ENCODE measurements at regions not wholly inside any gene's neighbourhood (a gene's known extent, or its start where the extent isn't known, plus 50 kb on each side); places are given as distances from the start of the nearest gene placed in this dataset.

GRCh38 chr2:234191819-234192407 lies 141.4 kb downstream of the SPP2 start:
- Histone ChIP-seq H3K9me3 (ENCODE audit: control insufficient read depth in 2 of 2, insufficient read depth in 1 of 2, low read depth in 1 of 2, low read length in 1 of 2) (no peaks in the 10 kb centered on the region), H3K27ac (ENCODE audit: low read depth in 2 of 2, low read length in 1 of 2) (no peak overlapping the region)
- 33 to 45% methylated on average over 4 of the region's 4 CpGs for WGBS, 2 donors

GRCh38 chr2:234189786-234190300 lies 139.3 kb downstream of the SPP2 start:
- Histone ChIP-seq H3K9me3 (ENCODE audit: control insufficient read depth in 2 of 2, insufficient read depth in 1 of 2, low read depth in 1 of 2, low read length in 1 of 2) (no peaks in the 10 kb centered on the region), H3K27me3 (ENCODE audit: control insufficient read depth in 1 of 2, insufficient read depth in 2 of 2, low read length in 2 of 2) (no peaks in the 10 kb centered on the region), H3K36me3 (ENCODE audit: control insufficient read depth in 2 of 2, insufficient read depth in 2 of 2, low read length in 1 of 2) (no peaks in the 10 kb centered on the region), H3K4me1 (ENCODE audit: control insufficient read depth in 2 of 2, insufficient read depth in 2 of 2, low read length in 1 of 2) (peaks cover 2% of the 10 kb centered on the region in 2 donors), H3K27ac (ENCODE audit: low read depth in 2 of 2, low read length in 1 of 2) (no peak overlapping the region), H3K4me3 (ENCODE audit: low read depth in 1 of 2, low read length in 2 of 2) (no peak overlapping the region)
- 60 to 70% methylated on average over 6 of the region's 6 CpGs for WGBS, 2 donors

More at GRCh38 chr2:234191819-234192407, 141.4 kb downstream of the SPP2 start:
- Histone ChIP-seq H3K4me3 (ENCODE audit: low read depth in 1 of 2, low read length in 2 of 2) (no peak overlapping the region), H3K27me3 (ENCODE audit: control insufficient read depth in 1 of 2, insufficient read depth in 2 of 2, low read length in 2 of 2) (no peaks in the 10 kb centered on the region), H3K36me3 (ENCODE audit: control insufficient read depth in 2 of 2, insufficient read depth in 2 of 2, low read length in 1 of 2) (no peaks in the 10 kb centered on the region), H3K4me1 (ENCODE audit: control insufficient read depth in 2 of 2, insufficient read depth in 2 of 2, low read length in 1 of 2) (peaks cover 2% of the 10 kb centered on the region in 2 donors)

GRCh38 chr2:234189230-234189629 lies 138.7 kb downstream of the SPP2 start:
- H3K4me3 ChIP-seq (ENCODE audit: low read depth in 1 of 2, low read length in 2 of 2): no peak overlapping the region
- peaks cover 2% of the 10 kb centered on the region in 2 donors for H3K4me1 ChIP-seq (ENCODE audit: control insufficient read depth in 2 of 2, insufficient read depth in 2 of 2, low read length in 1 of 2)
- H3K27ac ChIP-seq (ENCODE audit: low read depth in 2 of 2, low read length in 1 of 2): peak overlapping the region in 1 of 2 donors; percentile 28
- no peaks in the 10 kb centered on the region for H3K36me3 ChIP-seq (ENCODE audit: control insufficient read depth in 2 of 2, insufficient read depth in 2 of 2, low read length in 1 of 2)
- H3K9me3 ChIP-seq (ENCODE audit: control insufficient read depth in 2 of 2, insufficient read depth in 1 of 2, low read depth in 1 of 2, low read length in 1 of 2): no peaks in the 10 kb centered on the region
- no peaks in the 10 kb centered on the region for H3K27me3 ChIP-seq (ENCODE audit: control insufficient read depth in 1 of 2, insufficient read depth in 2 of 2, low read length in 2 of 2)
- 75 to 77% methylated on average over 5 of the region's 5 CpGs for WGBS, 2 donors

- Histone ChIP-seq H3K27ac (ENCODE audit: low read depth in 2 of 2, low read length in 1 of 2) (no peak overlapping the region), H3K9me3 (ENCODE audit: control insufficient read depth in 2 of 2, insufficient read depth in 1 of 2, low read depth in 1 of 2, low read length in 1 of 2) (no peaks in the 10 kb centered on the region), H3K36me3 (ENCODE audit: control insufficient read depth in 2 of 2, insufficient read depth in 2 of 2, low read length in 1 of 2) (no peaks in the 10 kb centered on the region), H3K4me3 (ENCODE audit: low read depth in 1 of 2, low read length in 2 of 2) (no peak overlapping the region), H3K4me1 (ENCODE audit: control insufficient read depth in 2 of 2, insufficient read depth in 2 of 2, low read length in 1 of 2) (peaks cover 2% of the 10 kb centered on the region in 2 donors), H3K27me3 (ENCODE audit: control insufficient read depth in 1 of 2, insufficient read depth in 2 of 2, low read length in 2 of 2) (no peaks in the 10 kb centered on the region)
- 62 to 71% methylated on average over 2 of the region's 2 CpGs for WGBS, 2 donors
Measured at GRCh38 chr2:234187646-234188174, 137.2 kb downstream of the SPP2 start.

GRCh38 chr2:234181121-234181520 lies 130.6 kb downstream of the SPP2 start:
- WGBS, 2 donors: 63 to 79% methylated on average over 1 of the region's 1 CpG
- no peak overlapping the region for H3K4me3 ChIP-seq (ENCODE audit: low read depth in 1 of 2, low read length in 2 of 2)
- H3K36me3 ChIP-seq (ENCODE audit: control insufficient read depth in 2 of 2, insufficient read depth in 2 of 2, low read length in 1 of 2): no peaks in the 10 kb centered on the region
- peaks cover 0 to 3% of the 10 kb centered on the region in 2 donors for H3K4me1 ChIP-seq (ENCODE audit: control insufficient read depth in 2 of 2, insufficient read depth in 2 of 2, low read length in 1 of 2)
- peaks cover 0 to 2% of the 10 kb centered on the region in 2 donors for H3K27me3 ChIP-seq (ENCODE audit: control insufficient read depth in 1 of 2, insufficient read depth in 2 of 2, low read length in 2 of 2)
- H3K9me3 ChIP-seq (ENCODE audit: control insufficient read depth in 2 of 2, insufficient read depth in 1 of 2, low read depth in 1 of 2, low read length in 1 of 2): no peaks in the 10 kb centered on the region
- H3K27ac ChIP-seq (ENCODE audit: low read depth in 2 of 2, low read length in 1 of 2): no peak overlapping the region

- H3K9me3 ChIP-seq (ENCODE audit: control insufficient read depth in 2 of 2, insufficient read depth in 1 of 2, low read depth in 1 of 2, low read length in 1 of 2): no peaks in the 10 kb centered on the region
- H3K27me3 ChIP-seq (ENCODE audit: control insufficient read depth in 1 of 2, insufficient read depth in 2 of 2, low read length in 2 of 2): peaks cover 0 to 2% of the 10 kb centered on the region in 2 donors
- H3K4me1 ChIP-seq (ENCODE audit: control insufficient read depth in 2 of 2, insufficient read depth in 2 of 2, low read length in 1 of 2): peaks cover 0 to 3% of the 10 kb centered on the region in 2 donors
- H3K4me3 ChIP-seq (ENCODE audit: low read depth in 1 of 2, low read length in 2 of 2): no peak overlapping the region
- H3K36me3 ChIP-seq (ENCODE audit: control insufficient read depth in 2 of 2, insufficient read depth in 2 of 2, low read length in 1 of 2): no peaks in the 10 kb centered on the region
- 78 to 81% methylated on average over 6 of the region's 6 CpGs for WGBS, 2 donors
- no peak overlapping the region for H3K27ac ChIP-seq (ENCODE audit: low read depth in 2 of 2, low read length in 1 of 2)
Measured at GRCh38 chr2:234179031-234179363, 128.5 kb downstream of the SPP2 start.

GRCh38 chr2:234178330-234179030 lies 128.0 kb downstream of the SPP2 start:
- Histone ChIP-seq H3K4me3 (ENCODE audit: low read depth in 1 of 2, low read length in 2 of 2) (no peak overlapping the region), H3K36me3 (ENCODE audit: control insufficient read depth in 2 of 2, insufficient read depth in 2 of 2, low read length in 1 of 2) (no peaks in the 10 kb centered on the region), H3K27ac (ENCODE audit: low read depth in 2 of 2, low read length in 1 of 2) (no peak overlapping the region), H3K4me1 (ENCODE audit: control insufficient read depth in 2 of 2, insufficient read depth in 2 of 2, low read length in 1 of 2) (peaks cover 0 to 3% of the 10 kb centered on the region in 2 donors), H3K27me3 (ENCODE audit: control insufficient read depth in 1 of 2, insufficient read depth in 2 of 2, low read length in 2 of 2) (peaks cover 0 to 2% of the 10 kb centered on the region in 2 donors), H3K9me3 (ENCODE audit: control insufficient read depth in 2 of 2, insufficient read depth in 1 of 2, low read depth in 1 of 2, low read length in 1 of 2) (no peaks in the 10 kb centered on the region)
- WGBS, 2 donors: 68 to 70% methylated on average over 10 of the region's 10 CpGs

GRCh38 chr2:234175649-234176048 lies 125.1 kb downstream of the SPP2 start:
- H3K36me3 ChIP-seq (ENCODE audit: control insufficient read depth in 2 of 2, insufficient read depth in 2 of 2, low read length in 1 of 2): no peaks in the 10 kb centered on the region
- H3K4me1 ChIP-seq (ENCODE audit: control insufficient read depth in 2 of 2, insufficient read depth in 2 of 2, low read length in 1 of 2): peaks cover 0 to 3% of the 10 kb centered on the region in 2 donors
- no peaks in the 10 kb centered on the region for H3K9me3 ChIP-seq (ENCODE audit: control insufficient read depth in 2 of 2, insufficient read depth in 1 of 2, low read depth in 1 of 2, low read length in 1 of 2)
- H3K27me3 ChIP-seq (ENCODE audit: control insufficient read depth in 1 of 2, insufficient read depth in 2 of 2, low read length in 2 of 2): no peaks in the 10 kb centered on the region
- no peak overlapping the region for H3K27ac ChIP-seq (ENCODE audit: low read depth in 2 of 2, low read length in 1 of 2)
- 74 to 93% methylated on average over 6 of the region's 6 CpGs for WGBS, 2 donors
- no peak overlapping the region for H3K4me3 ChIP-seq (ENCODE audit: low read depth in 1 of 2, low read length in 2 of 2)

- Histone ChIP-seq H3K27ac (ENCODE audit: low read depth in 2 of 2, low read length in 1 of 2) (no peak overlapping the region), H3K4me1 (ENCODE audit: control insufficient read depth in 2 of 2, insufficient read depth in 2 of 2, low read length in 1 of 2) (peaks cover 0 to 3% of the 10 kb centered on the region in 2 donors), H3K27me3 (ENCODE audit: control insufficient read depth in 1 of 2, insufficient read depth in 2 of 2, low read length in 2 of 2) (no peaks in the 10 kb centered on the region), H3K36me3 (ENCODE audit: control insufficient read depth in 2 of 2, insufficient read depth in 2 of 2, low read length in 1 of 2) (no peaks in the 10 kb centered on the region), H3K4me3 (ENCODE audit: low read depth in 1 of 2, low read length in 2 of 2) (no peak overlapping the region), H3K9me3 (ENCODE audit: control insufficient read depth in 2 of 2, insufficient read depth in 1 of 2, low read depth in 1 of 2, low read length in 1 of 2) (no peaks in the 10 kb centered on the region)
- 94 to 95% methylated on average over 5 of the region's 5 CpGs for WGBS, 2 donors
Measured at GRCh38 chr2:234174742-234175141, 124.2 kb downstream of the SPP2 start.

Data from esophagus (tissue), 2 donors.